Gastrocnemius medialis (tissue), 4 donors: ENCODE measurements at regions not wholly inside any gene's neighbourhood (a gene's known extent, or its start where the extent isn't known, plus 50 kb on each side); places are given as distances from the start of the nearest gene placed in this dataset.

Experiments
- ATAC-seq, 2 donors: fragments of 150-250 bp; one replicate each; pipeline ENCODE4 v1.9.1; 2016
- DNase-seq, 2 donors: peaks; one replicate each; pipeline ENCODE4 v3.0.0-alpha.2; 2019
- H3K27ac ChIP-seq, 4 donors: fragments of 200-600 bp; sonication (generic); 1 replicate in 1 of 4; 2 replicates in 3 of 4; pipeline ENCODE4 v1.5.1; 2016 to 2018; ENCODE audit warnings: mild to moderate bottlenecking in 2 of 4, moderate library complexity in 1 of 4
- H3K27me3 ChIP-seq, 3 donors: fragments of 200-600 bp; sonication (generic) in 2 of 3; 1 replicate in 1 of 3; 2 replicates in 2 of 3; pipeline versions ENCODE4 v1.5.1 to v1.6.0; 2016 to 2019; ENCODE audit warnings: mild to moderate bottlenecking in 1 of 3, moderate library complexity in 1 of 3
- H3K36me3 ChIP-seq, 2 donors: fragments of 200-600 bp; sonication (generic) in 1 of 2; one replicate each; pipeline ENCODE4 v1.5.1; 2017 to 2018
- H3K4me1 ChIP-seq, 2 donors: fragments of 200-600 bp; sonication (generic) in 1 of 2; one replicate each; pipeline ENCODE4 v1.5.1; 2016 to 2017; ENCODE audit warnings: mild to moderate bottlenecking in 2 of 2
- H3K4me3 ChIP-seq, 4 donors: fragments of 200-600 bp; sonication (generic) in 3 of 4; 1 replicate in 1 of 4; 2 replicates in 3 of 4; pipeline ENCODE4 v1.5.1; 2016 to 2019; ENCODE audit warnings: mild to moderate bottlenecking in 2 of 4
- H3K9me3 ChIP-seq, 3 donors: fragments of 200-600 bp; sonication (generic) in 2 of 3; 1 replicate in 1 of 3; 2 replicates in 2 of 3; pipeline ENCODE4 v1.5.1; 2016 to 2019
- CTCF ChIP-seq, 5 experiments: fragments of 450-650 bp in 3 of 5; fragments of 200-600 bp in 2 of 5; sonication (generic) in 2 of 5; IDR thresholded peaks in 4 of 5; conservative IDR thresholded peaks in 1 of 5; 1 replicate in 4 of 5; 2 replicates in 1 of 5; pipeline ENCODE4 v1.5.1; 2016 to 2019; ENCODE audit warnings: antibody characterized with exemption in 5 of 5, mild to moderate bottlenecking in 3 of 5, moderate library complexity in 3 of 5
- POLR2A ChIP-seq, 2 donors: fragments of 450-650 bp; IDR thresholded peaks; one replicate each; pipeline ENCODE4 v1.6.1; 2017; ENCODE audit warnings: antibody characterized with exemption in 2 of 2, mild to moderate bottlenecking in 2 of 2, moderate library complexity in 2 of 2
- in situ Hi-C, 4 donors: fragments of 200-750 bp; cut with MboI; loops; one replicate each; pipeline versions ENCODE4 v1.15.0 to v1.8.0; 2017; ENCODE audit warnings: low sequenced_read_pairs in 4 of 4
- intact Hi-C: fragments of 100-400 bp; cut with DNase I; formaldehyde crosslinking; loops from one replicate; pipeline ENCODE4 v1.15.1; 2023; ENCODE audit warnings: low total_unique reads

GRCh38 chr10:109701633-109702215, 221.6 kb downstream of the XPNPEP1 start:
- H3K9me3 ChIP-seq = no peaks in the 10 kb centered on the region
- no peak for DNase-seq
- H3K4me1 ChIP-seq = no peaks in the 10 kb centered on the region
- H3K27me3 ChIP-seq = no peaks in the 10 kb centered on the region
- no peak for TF ChIP-seq CTCF (IDR thresholded peaks at IDR 0.05 in 4 of 5, conservative IDR thresholded peaks at IDR 0.05 in 1 of 5)
- no peak for TF ChIP-seq POLR2A (IDR thresholded peaks at IDR 0.05)
- no peak overlapping the region for H3K27ac ChIP-seq
- in situ Hi-C loops (no loop called here), intact Hi-C loops (no loop called here)
- H3K4me3 ChIP-seq = no peak overlapping the region
- no peaks in the 10 kb centered on the region for H3K36me3 ChIP-seq
- ATAC-seq = no peak

- no peak overlapping the region for H3K27ac ChIP-seq
- H3K27me3 ChIP-seq = no peaks in the 10 kb centered on the region
- no peak overlapping the region for H3K4me3 ChIP-seq
- H3K4me1 ChIP-seq = no peaks in the 10 kb centered on the region
- no peaks in the 10 kb centered on the region for H3K36me3 ChIP-seq
- intact Hi-C loops = no loop called here
- H3K9me3 ChIP-seq = no peaks in the 10 kb centered on the region
- no peak for TF ChIP-seq CTCF (IDR thresholded peaks at IDR 0.05 in 4 of 5, conservative IDR thresholded peaks at IDR 0.05 in 1 of 5)
- TF ChIP-seq POLR2A (IDR thresholded peaks at IDR 0.05) = no peak
- in situ Hi-C loops = no loop called here
- ATAC-seq (peak; percentile 39 to 47), DNase-seq (no peak)
These were observed 224.2 kb downstream of the XPNPEP1 start for GRCh38 chr10:109698882-109699664.

- no peaks in the 10 kb centered on the region for H3K27me3 ChIP-seq
- H3K27ac ChIP-seq = no peak overlapping the region
- H3K36me3 ChIP-seq = no peaks in the 10 kb centered on the region
- intact Hi-C loops (no loop called here), in situ Hi-C loops (no loop called here)
- ATAC-seq (no peak), DNase-seq (no peak)
- H3K9me3 ChIP-seq = no peaks in the 10 kb centered on the region
- no peaks in the 10 kb centered on the region for H3K4me1 ChIP-seq
- no peak overlapping the region for H3K4me3 ChIP-seq
- TF ChIP-seq POLR2A (IDR thresholded peaks at IDR 0.05) (no peak), CTCF (IDR thresholded peaks at IDR 0.05 in 4 of 5, conservative IDR thresholded peaks at IDR 0.05 in 1 of 5) (no peak)
These were observed 225.2 kb downstream of the XPNPEP1 start for GRCh38 chr10:109698086-109698485.

GRCh38 chr10:109696981-109697775, 226.1 kb downstream of the XPNPEP1 start:
- no peak for DNase-seq
- H3K4me1 ChIP-seq = no peaks in the 10 kb centered on the region
- no peaks in the 10 kb centered on the region for H3K36me3 ChIP-seq
- intact Hi-C loops (no loop called here), in situ Hi-C loops (no loop called here)
- H3K9me3 ChIP-seq = no peaks in the 10 kb centered on the region
- H3K27ac ChIP-seq = no peak overlapping the region
- no peak overlapping the region for H3K4me3 ChIP-seq
- H3K27me3 ChIP-seq = no peaks in the 10 kb centered on the region
- no peak for ATAC-seq
- TF ChIP-seq POLR2A (IDR thresholded peaks at IDR 0.05) (no peak), CTCF (IDR thresholded peaks at IDR 0.05 in 4 of 5, conservative IDR thresholded peaks at IDR 0.05 in 1 of 5) (no peak)
